HG03108 (cell line): ENCODE measurements at regions not wholly inside any gene's neighbourhood (a gene's known extent, or its start where the extent isn't known, plus 50 kb on each side); places are given as distances from the start of the nearest gene placed in this dataset.
"Not testable (repeated sequence)": the region's sequence is repeated elsewhere in the genome, so short reads cannot be mapped to it uniquely, and the experiment has no call there.

ENCODE experiments used
- ATAC-seq: cut with Tn5 transposase; IDR thresholded peaks from one replicate; pipeline ENCODE4 v1.9.1; 2021; ENCODE audit warnings: moderate library complexity; ENCODE audit not compliant: unreplicated experiment

DNA sequence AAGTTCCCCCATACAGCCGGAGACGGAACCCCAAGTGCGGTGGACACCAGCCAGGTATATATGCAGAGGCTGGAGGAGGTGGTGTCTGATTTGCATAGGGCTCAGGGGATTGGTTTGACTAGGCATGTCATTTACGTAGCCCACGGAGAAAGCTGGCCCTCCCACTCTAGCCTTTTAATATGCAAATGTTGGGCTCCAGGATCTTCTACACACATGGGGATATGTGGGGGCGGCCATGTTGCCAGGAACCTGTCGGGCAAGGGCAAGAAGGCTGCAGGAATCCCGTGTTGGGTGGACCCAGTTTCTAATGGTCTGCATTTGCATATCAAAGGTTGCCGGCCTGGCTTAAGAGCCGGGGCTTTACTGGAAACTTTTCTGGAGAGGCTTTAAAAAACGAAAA is 57.4 kb downstream of the FTHL17 start:
- ATAC-seq: not testable (repeated sequence)

DNA sequence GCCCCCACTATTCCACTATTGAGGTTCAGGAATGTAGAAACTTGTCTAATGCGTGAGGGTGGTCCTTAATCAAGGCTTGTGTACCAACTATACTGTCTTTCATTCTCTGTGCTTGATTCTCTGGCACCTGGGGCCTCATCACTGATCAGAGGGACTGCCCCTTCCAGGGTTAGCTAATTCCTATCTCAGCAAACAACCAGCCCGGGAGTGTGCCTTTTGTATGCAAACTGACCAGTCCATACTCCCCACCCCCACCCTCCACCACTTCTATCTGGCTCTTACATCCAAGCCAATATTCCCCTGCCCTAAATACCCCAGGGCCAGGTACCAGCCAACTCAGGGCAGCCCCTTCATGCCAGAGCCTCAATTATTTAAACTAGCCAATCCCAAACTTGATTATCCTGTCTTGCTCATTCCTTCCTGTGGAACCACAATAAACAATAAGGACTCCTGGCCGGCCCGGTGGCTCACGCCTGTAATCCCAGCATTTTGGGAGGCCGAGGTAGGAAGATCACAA is 59.3 kb downstream of the FTHL17 start:
- ATAC-seq: no peak

DNA sequence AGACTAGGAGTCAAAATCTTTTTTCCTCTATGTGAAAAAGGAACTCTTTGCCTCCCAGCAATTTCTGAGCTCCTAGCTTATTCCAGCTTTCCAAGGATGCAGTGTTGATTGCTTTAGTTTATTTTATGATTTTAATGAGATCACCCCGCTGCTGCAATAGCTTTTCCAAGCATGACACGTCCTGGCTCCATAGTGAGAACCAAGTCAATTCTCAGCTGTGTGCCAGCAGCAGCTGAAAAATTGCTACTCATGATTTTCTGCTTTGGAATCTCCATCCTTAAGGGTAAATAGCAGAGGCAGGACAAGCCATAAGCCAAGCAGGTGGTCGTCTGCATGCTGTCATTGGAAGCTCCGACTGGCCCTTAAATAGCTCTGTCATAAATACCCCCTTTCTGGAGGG is 64.5 kb downstream of the FTHL17 start:
- no peak for ATAC-seq

DNA sequence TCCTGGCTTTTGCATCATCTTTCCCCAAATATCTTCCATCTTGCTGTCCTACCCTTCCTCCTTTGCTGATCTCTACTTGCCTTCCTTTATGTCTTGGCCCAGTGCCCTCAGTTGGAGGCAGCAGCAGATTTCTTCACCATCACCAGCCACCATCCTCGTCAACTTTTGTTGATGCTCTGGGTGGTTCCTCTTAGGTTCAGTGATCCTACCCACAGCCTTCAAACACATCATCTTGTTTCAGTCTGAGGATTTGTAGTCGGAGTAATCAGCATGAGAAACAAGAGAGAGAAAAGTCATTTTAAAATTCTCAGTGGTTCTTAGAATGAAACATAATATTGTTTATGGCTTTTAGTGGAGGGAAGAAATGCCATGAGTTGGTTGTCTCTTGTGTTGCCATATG is 65.8 kb downstream of the FTHL17 start:
- no peak for ATAC-seq

DNA sequence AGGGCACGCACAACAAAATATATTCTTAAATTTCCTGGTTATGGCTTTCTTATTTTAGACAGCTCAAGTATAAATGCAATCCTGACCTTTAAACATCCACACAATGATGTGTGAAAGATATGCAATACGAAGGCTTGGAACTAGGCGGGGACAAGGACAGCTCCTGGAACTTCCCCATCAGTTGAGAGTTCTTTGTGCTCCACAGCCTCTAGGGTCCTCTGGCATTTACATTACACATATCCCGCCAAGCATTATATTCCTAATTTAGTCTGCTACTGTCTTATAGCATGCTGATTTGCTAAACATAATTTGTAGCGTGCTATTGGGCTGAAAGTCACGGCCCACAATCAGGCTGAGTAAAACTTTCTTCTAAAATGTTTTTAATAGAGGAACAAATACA is 74.4 kb downstream of the FTHL17 start:
- ATAC-seq: no peak

DNA sequence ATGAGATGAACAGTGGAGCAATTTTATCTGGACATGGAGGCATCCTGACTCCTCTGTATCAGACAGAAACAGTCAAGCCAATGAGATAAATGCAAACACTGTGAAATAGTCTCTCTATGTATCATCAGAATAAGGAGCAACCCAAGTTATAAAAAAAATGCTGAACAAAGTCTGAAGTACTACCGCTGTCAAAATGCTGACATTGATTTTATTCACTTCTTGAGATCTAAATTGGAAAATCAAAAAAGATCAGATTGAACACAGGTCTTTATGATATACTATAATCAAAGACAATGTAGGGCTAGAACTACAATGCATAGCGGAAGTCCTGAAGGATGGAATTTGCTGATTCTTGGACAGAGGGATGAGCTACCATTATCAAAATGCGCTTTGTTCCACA is 76.1 kb downstream of the FTHL17 start:
- ATAC-seq: no peak

DNA sequence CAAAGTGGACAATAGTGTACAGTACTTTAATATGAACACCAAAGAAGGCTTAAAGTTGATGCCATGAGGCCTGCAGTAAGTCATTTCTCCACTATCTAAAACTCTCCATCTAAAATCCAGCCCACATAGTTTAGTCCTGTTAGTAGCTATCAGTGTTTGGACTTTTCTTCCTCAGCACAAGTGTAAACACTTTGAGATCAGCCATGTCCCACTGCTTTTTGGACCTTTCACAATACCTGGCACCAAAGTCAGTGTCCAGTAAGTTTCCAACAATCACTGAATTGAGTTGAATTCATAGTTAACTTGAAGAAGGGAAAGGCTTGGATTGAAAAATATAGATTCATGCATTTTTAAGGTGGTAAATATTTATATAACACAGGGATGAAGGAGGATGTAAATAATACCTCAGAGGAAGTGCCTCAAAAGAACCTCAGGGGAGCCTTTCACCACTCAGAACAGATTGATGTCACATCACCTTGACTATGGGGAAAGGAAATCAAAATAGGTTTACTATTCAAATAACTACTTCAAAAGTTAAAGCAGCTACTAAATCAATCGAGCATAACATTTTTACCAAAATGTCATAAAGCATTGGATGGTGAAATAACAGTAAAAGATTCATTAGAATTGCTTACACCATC is 76.7 kb downstream of the FTHL17 start:
- ATAC-seq: no peak

DNA sequence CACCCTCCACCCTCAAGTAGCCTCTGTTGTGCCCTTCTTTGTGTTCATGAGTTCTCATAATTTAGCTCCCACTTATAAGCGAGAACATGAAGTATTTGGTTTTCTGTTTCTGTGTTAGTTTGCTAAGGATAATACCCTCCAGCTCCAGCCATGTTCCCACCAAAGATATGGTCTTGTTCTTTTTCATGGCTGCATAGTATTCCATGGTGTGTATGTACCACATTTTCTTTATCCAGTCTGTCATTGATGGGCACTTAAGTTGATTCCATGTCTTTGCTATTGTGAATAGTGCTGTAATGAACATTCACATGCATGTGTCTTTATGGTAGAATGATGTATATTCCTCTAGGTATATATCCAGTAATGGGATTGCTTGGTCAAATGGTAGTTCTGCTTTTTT is 77.8 kb downstream of the FTHL17 start:
- ATAC-seq: not testable (repeated sequence)

DNA sequence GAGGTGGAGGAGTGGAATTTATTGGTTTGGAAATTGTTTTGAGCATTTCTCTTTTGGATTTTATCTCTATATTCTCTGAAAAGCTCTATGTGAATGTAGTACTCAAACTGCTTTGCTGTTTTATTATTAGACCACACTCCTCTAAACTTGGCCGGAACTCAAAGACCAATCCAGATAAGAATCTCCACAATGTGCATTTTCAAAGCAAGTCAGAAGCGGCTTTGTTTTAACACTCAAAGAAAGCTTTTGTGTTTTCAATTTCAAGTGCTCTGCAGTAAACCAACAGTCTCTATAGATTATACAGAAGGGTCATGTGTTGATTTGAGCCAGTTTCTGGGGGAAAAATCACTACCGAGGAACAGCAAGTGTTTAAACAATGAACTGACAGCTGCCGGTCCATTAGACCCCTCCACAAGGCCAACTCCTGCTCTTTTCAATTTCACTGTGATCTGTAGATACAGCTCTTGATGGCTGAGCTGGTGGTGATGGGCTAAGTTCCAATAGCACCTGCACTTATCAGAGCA is 79.4 kb downstream of the FTHL17 start:
- no peak for ATAC-seq

DNA sequence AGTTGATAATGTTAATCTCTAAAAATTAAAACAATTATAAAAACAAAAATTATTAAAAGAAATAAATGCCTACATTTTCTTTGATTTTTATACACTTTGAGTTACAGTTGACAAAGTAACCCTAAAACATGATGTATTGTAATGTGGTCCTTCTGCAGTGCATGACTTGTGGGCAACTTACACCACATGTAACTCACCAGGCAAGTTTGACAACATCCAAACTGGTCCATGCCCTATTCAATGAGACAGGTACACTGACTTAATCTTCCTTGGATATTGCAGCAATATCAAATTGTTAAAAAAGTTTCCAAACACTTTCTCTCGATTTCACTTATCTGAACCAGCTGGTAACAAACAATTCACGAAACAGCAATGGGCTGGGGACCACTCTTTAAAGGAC is 81.5 kb downstream of the FTHL17 start:
- no peak for ATAC-seq

DNA sequence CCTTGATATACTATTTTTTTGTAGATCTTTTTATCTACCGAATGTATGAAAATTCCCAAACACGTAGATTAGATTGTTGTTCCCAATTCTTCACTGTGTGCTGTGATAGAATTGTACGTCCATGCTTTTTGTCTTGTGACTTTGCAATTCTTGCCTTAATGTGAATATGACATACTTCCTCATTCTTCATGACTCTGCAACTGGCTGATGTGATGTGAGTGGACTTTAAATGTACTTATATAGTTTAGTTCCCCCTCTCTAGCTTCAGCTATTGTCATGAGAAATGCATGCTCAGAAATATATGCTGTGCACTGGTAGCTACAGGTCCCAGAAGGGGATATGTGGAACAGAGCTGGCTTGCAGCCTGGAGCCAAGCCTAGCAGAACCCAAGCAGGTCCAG is 89.4 kb downstream of the FTHL17 start:
- ATAC-seq: no peak

DNA sequence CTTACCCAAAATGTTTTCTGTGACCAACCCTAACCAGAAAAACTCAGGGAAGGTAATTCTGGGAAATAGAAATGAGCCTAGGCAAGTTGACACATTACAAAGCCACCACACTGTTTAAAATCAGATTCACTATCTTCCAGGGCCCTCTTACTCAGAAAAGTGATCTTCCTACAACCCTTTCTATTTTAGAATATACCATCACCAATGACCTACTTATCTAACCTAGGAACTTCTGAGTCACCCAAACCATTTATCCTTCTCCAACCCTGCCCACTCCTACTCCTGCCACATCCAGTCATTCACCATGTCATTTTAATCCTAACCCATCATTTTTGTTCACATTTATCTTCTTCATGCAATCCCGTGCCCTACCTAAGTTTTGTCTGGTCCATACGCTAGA is 89.9 kb downstream of the FTHL17 start:
- ATAC-seq: no peak

DNA sequence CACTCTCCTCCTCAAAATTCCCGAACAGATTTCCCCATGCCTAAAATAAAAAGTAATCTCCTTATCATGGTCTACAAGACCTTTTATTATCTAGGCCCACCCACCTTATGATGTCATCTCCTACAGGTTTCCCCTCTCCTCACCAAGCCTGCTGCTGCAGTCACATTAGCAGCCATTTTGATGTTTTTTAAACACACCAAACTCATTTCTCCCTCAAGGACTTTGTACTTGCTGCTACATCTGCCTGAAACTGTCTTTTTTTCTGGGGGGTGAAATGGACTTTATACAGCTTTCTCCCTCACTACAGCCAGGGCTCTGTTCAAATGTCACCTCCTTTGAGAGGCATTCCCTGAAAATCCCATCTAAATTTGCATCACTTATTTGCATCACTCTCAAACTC is 90.2 kb upstream of the TAB3 start:
- no peak for ATAC-seq

DNA sequence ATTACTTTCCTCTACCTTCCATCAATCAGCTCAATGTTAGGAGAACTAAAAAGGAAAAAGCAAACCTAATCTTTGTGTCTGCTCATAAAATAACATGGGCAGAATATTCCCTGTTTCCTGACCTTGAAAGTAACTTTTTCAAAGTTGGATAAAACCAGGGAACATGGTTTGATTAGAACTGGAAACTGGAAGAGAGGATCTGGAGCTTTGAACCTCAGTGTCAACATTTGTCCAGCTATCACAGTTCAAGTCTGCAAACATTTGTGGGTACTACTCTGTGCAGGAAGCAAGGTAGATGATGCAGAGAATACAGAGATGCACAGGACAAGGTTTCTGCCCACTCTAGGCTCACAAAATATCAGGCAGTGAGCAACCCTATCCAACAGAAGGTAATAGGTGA is 86.4 kb upstream of the TAB3 start:
- ATAC-seq: no peak

DNA sequence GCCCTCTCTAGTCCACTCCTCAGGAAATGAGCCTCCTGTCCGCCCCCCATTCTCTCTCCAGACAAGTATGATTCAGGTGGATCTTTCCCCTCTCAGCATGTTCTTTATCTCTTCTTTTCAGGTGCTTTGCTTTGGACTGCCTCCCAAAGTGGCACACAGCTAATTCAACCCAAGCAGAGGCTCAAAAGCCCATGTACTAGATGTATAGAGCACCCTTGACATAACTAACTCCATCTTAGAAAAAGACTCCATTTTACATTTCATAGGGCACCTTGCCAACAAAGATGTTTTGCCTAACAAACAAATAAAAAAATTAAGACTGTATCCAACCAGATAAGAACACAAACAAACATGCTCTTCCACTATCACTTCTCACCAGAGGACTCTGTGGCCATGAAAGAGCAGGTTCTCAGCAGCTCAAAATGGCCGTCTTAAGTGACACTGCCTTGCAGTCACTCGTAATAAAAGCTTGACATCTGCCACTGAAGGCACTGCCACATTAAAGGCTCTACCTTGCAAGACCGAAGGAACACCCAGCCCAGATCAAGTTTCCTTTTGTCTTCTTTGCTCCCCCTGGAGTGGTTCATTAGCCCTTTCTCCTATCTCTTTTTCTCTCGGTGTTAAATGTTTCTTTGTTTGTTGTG is 84.9 kb upstream of the TAB3 start:
- ATAC-seq: no peak

DNA sequence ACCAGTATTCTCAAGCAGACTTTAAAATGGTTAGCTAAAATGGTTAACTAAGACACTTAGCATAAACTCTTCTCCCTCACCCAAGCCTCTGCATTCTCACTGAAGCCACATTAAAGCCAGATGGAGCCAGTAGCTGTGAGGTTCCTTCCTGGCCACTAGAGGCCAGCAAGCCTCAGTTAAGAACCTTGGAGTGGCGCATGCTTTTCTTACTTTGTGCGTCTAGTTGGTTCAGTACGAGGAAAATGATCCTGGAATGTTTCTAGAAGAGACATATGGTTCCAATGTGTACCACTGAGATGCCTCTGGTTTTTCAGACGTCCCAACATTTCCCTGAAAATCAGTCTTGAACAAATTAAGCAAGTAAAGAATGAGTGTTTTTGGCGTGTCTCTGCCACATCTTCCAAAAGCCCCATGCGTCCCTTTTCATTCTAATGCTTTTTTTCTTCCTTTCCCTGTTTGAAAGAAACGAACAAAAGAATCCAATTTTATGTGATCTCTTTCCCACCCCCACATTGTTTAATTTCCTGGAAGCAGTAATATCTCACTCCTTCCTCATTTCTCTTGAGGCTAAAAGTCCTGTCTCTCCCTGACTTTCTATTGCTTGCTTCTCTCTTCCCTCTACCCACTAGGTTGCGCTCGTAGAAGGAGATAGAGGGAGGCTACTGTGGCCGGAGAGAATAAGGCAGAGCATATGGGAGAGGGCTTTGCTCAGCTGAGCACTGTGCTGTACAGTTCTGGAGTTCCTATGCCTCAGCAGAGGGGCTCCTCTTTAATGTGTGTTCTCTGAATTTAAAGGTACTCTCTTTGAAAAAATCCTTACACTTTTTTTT is 82.9 kb upstream of the TAB3 start:
- ATAC-seq: peak; percentile 92

DNA sequence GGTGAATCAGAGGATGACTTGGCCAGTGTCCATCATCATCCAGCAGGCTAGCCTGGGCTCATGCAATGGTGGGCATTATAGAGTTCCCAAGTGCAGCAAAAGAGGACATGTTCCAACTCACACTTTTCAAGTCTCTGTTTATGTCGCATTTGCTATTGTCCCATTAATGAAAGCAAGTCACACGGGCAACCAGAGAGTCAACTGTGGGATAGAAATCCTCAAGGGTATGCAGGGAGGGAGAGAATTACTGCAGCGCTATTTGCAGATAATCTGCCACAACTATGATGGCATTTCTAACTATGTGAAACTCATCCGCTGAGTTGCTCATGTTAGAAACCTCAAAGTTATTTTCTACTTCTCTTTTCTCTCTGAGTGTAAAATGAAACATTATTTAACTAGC is 78.5 kb upstream of the TAB3 start:
- ATAC-seq: no peak

DNA sequence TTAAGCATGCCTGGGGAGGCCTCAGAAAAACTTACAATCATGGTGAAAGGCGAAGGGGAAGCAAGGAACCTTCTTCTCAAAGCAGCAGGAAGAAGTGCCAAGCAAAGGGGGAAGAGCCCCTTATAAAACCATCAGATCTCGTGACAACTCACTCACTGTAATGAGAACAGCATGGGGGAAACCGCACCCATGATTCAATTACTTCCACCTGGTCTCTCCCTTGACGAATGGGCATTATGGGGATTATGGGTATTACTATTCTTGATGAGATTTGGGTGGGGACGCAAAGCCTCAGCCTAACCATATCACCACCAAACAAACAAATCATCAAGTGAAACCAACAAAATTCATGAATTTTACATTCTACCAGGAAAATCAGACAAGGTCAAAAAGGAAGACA is 76.7 kb upstream of the TAB3 start:
- ATAC-seq: no peak

DNA sequence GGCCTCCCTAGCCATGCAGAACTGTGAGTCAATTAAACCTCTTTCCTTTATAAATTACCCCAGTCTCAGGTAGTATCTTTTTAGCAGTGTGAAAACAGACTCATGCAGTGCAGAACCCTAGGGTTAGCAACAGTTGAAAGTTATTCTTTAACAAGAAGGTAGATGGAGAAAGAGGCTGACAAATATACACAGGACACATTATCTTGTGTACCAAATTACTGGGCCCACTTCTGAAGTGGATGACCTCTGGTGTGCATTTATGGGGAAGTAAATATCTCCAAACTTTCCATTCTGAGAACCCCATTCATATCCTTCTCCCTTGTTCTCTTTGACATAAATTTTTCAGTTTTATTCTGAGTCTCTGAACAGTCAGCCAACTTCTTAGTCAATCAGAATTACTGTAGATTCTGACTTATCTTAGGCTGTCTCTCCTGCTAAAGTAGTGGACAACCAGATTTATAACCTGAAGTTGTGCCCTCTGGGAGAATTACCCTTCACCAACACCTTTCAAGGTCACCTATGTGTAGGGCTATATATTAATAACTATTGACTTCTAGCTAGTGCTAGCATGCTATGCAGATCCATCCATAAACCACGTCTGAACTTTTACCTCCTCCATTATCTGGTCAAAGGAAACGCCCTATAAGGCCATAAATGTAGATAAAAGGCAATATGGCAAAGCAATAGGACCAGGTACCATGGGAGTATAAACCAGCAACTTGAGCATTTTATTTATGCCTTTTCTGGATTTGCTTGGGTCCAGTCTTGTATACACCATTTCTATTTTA is 72.5 kb upstream of the TAB3 start:
- ATAC-seq: no peak

DNA sequence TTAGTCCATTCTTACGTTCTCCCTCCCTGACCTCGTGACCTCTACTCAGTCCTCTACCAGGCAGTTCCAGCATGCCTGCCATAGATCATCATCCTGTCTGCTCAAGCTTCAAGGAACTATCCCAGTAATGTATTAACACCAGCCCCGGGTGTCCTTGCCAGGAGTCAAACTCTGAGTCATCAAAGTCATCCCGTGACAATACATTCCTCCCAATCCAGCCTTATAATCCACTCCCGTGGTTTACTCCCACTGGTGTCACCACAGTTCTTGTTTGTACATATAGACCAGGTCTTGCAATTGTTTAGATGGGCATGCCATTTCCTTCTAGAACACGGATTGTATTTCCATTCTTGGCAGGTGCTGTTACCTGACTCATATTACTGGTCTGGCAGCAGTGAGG is 68.7 kb upstream of the TAB3 start:
- no peak for ATAC-seq

DNA sequence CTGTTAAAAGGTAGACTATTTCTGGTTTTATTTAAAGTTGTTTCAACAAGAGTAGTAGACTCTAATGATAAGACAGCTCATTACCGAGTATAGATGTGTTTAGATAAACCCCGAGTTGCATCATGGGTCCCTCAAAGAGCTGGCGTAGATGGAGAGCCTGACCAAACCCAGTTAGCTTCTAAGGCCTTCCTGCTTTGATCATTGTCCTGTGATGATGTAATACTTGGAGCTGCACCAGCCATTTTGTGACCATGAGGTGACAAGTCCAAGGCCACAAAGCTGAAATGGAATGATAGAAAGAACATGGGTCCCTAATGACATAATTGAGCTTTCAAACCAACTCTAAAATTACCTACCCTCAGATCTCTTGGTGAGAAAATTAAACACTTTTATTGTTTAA is 66.6 kb upstream of the TAB3 start:
- no peak for ATAC-seq
